HG02938 (cell line): ENCODE measurements at regions not wholly inside any gene's neighbourhood (a gene's known extent, or its start where the extent isn't known, plus 50 kb on each side); places are given as distances from the start of the nearest gene placed in this dataset.
"Not testable (repeated sequence)": the region's sequence is repeated elsewhere in the genome, so short reads cannot be mapped to it uniquely, and the experiment has no call there.

Source experiments
- ATAC-seq: cut with Tn5 transposase; IDR thresholded peaks from one replicate; pipeline ENCODE4 v1.9.1; 2021; ENCODE audit warnings: mild to moderate bottlenecking, moderate library complexity; ENCODE audit not compliant: unreplicated experiment

DNA sequence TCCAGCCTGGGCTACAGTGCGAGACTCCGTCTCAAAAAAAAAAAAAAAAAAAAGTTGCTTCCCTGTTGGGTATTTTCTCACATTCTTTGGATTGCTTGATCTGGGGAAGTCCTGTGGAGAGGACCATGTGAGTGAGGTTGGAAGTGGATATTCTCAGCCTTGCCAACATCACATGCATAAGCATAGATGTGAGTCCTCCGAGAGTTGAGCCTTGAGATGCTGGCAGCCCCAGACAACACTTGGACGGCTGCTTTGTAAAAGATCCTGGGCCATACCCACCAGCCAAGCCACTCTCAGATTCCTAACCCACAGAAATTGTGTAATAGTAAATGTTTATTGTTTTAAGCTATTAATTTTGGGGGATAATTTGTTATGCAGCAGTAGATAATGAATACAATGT lies 1570.0 kb upstream of the GOT2 start:
- no peak for ATAC-seq

DNA sequence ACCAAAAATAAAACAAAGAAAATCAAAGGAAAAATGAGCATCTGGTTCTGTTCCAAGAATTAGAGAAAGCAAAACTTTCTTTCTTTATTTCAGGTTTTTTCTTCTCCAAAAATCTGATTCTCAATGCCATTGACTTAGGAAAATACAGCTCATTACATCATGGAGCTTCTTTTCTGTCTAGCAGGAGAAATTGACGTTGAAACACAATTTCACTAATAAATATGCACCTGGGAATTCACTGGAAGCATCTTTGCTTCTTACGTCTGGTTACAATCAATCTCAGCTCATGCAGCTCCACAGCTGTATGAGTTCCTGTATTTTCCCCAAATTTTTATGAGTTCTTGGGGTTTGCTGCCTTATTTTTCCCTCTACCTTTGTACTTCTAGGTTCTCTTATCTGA lies 1568.6 kb upstream of the GOT2 start:
- ATAC-seq, result no peak

DNA sequence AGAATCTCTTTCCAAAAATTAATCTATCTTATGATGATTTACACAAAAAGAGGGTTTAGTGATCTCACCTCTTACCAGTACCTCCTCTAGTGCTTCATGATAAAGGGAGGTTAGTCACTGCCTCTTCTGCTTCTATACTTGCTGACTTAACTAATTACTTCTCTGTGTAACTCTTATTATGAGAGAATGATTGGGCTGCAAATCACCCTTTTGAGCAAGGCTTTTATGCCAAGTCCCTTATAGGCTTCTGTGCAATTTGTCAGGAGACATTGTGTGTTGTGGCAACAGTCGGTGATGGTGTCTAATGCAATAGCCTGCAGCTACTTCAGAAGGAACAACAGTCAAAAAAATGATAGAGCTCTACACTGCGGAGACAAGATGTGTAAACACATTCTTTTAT lies 1568.1 kb upstream of the GOT2 start:
- no peak for ATAC-seq

GRCh38 chr16:60299241-60299776 lies 1565.2 kb upstream of the GOT2 start:
- ATAC-seq, result no peak

DNA sequence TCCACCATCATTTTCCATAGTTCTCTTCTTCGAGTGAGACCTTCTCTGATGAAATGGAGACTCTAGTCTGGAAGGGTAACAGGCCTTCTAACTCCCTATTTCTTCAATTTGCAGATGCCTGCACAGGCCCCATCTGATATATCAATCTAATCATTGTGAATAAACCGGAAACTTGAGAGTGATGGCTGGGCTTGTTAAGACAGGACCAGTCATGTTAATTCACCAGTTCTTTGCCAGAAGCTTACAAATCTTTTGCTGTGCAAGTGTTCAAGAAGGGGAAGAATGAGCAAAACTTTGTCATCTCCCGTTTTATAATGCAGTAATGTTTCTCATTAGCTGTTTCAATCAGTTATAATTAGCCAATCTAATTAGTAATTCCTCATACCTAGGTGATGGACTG lies 1561.3 kb upstream of the GOT2 start:
- no peak for ATAC-seq

GRCh38 chr16:60285794-60286193 lies 1551.7 kb upstream of the GOT2 start:
- ATAC-seq, result no peak

DNA sequence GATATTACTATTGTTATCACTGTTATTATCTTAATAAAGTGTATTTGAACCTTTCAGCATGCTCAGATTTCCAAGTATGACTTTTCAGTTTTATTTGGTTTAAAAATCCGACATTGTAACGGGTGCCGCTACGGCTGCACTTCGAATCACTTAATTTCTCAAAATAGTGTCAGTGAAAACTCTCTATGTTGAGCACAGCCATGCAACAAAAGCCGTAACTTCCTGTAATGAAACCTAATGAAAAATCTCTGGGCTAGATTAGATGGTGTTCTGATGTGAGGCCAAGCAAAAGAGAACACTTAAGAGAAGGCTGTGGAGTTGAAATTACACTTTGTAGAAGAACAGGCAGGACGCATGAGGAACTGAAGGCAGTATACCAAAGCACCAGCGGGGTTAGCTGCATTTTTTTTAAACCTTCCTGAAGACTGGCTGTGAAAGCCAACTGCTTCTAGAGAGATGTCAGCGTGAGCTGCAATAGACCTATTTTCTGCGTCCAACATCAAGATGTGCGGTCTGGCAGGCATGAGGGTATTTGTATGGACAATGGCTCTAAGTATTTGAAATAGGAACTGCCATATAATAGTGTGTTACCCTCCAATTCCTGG lies 1545.0 kb upstream of the GOT2 start:
- no peak for ATAC-seq

- ATAC-seq, result no peak
Measured at GRCh38 chr16:60274431-60275019, 1540.4 kb upstream of the GOT2 start.

DNA sequence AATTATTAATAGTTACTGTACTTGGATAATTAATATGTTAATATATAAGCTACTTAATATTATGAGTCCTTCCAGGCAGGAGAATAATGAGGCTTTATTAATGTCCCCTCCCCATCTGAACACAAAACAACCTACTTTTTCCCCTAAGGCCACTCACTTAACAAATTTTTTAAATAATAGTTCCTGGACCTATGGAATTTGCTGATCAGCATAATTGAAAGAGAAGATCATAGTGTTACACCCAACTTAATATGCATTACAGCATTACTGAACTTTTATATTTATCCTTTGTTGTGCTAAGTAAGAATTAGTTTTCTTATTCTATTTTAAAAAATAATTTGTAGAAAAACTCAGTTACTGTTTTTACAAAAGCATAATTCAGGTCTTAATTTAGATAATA lies 1537.7 kb upstream of the GOT2 start:
- no peak for ATAC-seq

DNA sequence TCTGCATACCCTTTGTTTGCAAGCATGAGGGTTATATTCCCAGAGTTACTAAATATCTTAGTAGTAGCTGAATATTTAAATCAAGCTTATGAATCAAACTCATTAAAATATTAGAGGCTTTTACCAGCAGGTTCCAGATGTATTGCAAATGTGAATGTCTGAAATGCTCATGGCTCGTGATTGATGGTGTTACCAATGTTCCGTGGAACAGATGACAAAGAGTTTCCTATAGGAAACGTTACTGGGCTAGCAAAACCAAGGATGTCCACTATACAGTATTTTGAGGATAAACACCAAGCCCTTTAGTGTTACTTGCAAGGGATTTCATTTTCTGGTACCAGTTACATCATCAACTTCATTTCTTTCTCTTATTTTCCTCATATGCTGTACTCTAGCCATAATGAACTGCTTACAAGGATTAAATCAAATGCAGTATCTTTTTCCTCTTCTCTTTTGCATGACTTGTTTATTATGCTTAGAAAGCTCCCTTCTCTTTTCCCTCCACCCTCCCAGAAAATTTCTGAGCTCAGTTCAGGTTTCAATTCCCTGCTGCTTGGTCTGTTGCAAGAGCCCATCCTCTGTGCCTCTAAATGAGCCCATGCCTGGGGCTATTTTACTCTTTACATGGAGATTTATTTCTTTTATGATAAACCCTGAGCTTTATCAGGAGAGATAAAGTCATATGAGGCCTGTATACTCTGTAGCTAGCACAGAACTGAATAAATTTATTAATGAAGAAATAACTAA lies 1537.1 kb upstream of the GOT2 start:
- no peak for ATAC-seq

DNA sequence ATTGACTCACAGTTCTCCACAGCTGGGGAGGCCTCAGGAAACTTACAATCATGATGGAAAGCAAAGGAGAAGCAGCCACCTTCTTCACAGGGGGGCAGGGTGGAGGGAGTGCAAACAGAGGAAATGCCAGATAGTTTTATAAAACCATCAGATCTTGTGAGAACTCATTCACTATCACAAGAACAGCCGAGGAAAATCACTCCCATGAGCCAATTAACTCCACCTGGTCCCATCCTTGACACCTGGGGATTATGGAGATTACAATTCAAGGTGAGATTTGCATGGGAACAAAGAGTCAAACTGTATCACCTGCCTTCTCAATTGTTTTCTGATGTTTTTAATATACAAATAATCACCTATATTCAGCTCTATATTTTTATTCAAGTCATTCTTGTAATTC lies 1527.3 kb upstream of the GOT2 start:
- no peak for ATAC-seq

- no peak for ATAC-seq
Measured at GRCh38 chr16:60259956-60260355, 1525.8 kb upstream of the GOT2 start.

DNA sequence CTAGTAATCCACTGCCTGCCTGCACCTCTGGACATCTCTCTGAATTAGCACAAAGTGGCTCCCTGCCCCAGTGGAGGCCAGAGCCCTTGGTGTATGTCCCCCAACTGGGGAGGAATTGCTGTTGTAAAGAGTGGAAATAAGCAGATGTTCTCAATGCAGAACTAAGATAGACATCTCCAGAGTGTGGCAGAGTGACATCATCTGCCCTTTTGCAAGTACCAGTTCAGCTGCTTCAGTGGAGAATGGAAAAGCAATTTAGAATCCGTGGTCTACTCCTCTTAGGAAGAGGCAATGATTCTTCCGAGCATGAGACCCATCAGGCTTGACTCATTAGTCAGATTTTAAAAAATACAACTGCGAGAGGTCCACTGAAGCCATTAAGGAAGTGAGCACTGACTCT lies 1512.0 kb upstream of the GOT2 start:
- no peak for ATAC-seq

GRCh38 chr16:60241671-60242070 lies 1507.6 kb upstream of the GOT2 start:
- no peak for ATAC-seq

DNA sequence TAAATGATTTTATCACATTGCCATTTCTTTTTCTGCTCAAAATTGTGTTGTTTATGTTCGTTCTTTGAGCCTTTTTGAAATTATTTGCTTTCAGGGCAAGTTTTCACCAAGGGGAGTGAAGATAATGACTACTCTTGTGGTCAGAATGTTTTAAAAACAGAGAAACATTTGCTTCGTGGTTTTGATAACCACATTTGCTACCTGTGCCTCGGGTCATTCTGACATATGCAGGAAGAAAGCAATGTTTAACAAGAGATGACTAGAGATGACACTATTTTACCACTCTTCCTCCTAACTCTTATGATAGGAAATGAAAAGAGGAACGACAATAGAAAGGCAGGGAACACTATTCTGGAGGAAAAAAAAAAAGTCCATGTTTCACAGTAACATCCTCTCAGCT lies 1496.5 kb upstream of the GOT2 start:
- ATAC-seq, result no peak

DNA sequence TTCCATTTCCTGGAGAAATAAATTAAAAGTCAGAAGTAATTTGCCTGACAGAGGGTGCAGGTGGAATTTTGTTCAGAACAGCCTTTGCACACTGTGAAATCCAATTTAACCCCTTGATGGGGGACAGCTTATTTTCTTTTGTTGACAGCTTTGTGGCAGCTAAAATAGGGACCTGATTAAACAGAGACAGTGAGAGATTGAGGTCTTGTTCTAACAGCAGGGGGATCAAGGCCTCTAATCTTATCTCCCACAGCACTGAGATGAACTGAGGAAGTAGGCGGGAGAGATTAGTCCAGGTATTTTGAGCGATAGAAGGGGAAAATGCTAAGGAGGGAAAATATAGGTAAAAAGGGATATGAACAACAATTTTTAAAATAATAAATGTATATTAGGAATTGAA lies 1491.4 kb upstream of the GOT2 start:
- no peak for ATAC-seq

- no peak for ATAC-seq
Measured at GRCh38 chr16:60217787-60218186, 1483.7 kb upstream of the GOT2 start.

DNA sequence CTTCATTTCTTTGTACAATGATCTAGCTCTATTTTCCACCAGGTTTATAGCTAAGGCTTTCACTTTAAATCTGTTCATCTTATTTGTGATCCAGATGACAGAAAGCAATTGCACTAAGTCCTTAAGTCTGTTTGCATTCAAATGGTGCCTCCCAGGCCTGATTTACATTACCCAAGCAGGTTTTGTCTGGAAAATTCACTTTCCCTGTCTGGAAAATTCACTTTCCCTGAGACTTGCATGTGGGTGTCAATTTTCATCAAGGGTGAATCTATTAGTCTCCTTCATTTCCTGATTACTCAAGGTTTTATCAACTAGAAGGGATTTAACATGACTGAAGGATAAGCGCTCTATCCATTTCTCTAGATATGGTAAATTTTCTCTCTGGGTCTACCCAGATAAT lies 1480.2 kb upstream of the GOT2 start:
- ATAC-seq, result no peak

DNA sequence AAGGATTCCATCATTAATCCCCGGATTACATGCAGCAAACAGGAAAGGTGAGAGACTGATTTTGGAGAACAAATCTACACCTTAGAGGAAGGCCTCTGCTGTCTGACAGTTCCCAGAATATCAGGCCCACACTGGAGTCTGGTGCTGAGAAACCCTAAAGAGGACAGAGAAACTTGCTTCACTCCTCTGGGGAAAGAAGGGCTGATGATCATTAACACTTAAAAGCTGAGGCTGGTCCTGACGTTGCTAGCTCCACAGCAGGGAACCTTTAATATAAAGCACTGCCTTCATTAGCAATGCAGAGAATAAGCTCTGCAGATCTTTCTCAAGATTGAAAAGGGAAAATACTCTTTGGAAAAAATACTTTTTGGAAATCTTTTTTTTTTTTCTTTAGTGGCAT lies 1472.4 kb upstream of the GOT2 start:
- ATAC-seq, result no peak

GRCh38 chr16:60204181-60204580 lies 1470.1 kb upstream of the GOT2 start:
- no peak for ATAC-seq

DNA sequence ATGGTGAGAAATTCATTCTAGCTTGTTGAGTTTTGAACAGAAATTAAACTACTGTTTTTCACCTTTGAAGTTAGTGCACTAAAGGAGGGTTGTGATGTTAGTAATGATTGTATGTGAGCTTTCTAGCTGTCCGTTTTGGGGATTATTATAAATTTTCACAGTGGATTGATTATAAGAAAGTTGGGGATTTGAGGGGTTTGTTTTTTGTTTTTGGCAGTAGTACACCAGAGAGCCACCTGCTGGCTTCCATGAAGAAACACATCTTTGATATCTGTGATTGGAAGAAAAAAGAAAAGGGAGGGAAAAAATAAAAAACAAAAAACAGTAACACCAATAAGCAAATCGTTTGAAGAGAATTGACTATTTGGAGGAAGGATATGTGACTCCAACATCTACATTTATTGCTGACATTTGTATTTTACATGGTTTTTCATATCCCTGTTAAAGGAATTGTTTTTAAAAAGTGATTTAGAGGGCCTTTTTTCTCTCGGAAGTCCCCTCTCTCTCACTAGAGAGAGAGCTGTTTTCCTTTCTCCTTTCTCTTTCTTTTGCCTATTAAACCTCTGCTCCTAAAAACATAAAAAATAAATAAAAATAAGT lies 1469.5 kb upstream of the GOT2 start:
- ATAC-seq, result no peak

DNA sequence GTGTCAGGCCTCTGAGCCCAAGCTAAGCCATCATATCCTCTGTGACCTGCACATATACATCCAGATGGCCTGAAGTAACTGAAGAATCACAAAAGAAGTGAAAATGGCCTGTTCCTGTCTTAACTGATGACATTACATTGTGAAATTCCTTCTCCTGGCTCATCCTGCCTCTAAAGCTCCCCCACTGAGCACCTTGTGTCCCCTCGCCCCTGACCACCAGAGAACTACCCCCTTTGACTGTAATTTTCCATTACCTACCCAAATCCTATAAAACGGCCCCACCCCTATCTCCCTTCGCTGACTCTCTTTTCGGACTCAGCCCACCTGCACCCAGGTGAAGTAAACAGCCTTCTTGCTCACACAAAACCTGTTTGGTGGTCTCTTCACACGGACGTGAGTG lies 1466.6 kb upstream of the GOT2 start:
- ATAC-seq, result not testable (repeated sequence)
